ENCODE measurements at regions not wholly inside any gene's neighbourhood (a gene's known extent, or its start where the extent isn't known, plus 50 kb on each side); places are given as distances from the start of the nearest gene placed in this dataset.

DNA sequence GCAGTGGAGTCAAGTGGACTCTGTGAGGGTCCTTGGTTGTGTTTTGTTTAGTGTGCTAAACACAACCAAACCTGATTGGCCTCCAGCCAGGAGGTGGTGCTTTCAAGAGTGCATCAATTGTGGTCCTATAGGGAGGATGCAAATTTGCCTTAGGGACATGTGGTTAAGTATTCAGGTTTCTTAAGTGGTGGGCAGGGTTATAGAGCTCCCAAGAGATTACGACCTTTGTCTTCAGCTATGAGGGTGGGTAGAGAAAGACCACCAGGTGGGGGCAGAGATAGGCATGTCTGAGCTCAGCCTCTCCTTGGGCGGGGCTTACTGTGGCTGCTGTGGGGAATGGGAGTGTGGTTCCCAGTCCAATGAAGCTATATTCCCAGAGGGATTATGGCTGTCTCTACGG lies 186.6 kb downstream of the SQOR start:
- Histone ChIP-seq H4K91ac (ENCODE audit: insufficient read depth, low read depth, low read length) (no peak overlapping the region), H3K27me3 (ENCODE audit: control insufficient read depth, insufficient read depth, low read length) (no peaks in the 10 kb centered on the region), H3K9me1 (ENCODE audit: insufficient read depth, low read length) (no peaks in the 10 kb centered on the region), H4K20me1 (ENCODE audit: insufficient read depth, low read length) (no peaks in the 10 kb centered on the region), H3K4me3 (ENCODE audit: insufficient read depth, low read depth, low read length) (no peak overlapping the region), H2AK5ac (ENCODE audit: low read depth, low read length) (no peak overlapping the region), H3K4ac (ENCODE audit: low read depth, low read length) (no peak overlapping the region), H3K9me3 (ENCODE audit: control insufficient read depth, insufficient read depth, low read length) (peaks cover 9% of the 10 kb centered on the region), H2AFZ (replicated peaks; ENCODE audit: low read length, poor library complexity) (no peak overlapping the region), H3K9ac (ENCODE audit: low read depth, low read length) (no peak overlapping the region), H3K4me1 (ENCODE audit: control insufficient read depth, insufficient read depth, low read length) (no peaks in the 10 kb centered on the region), H3K4me2 (ENCODE audit: low read depth, low read length) (no peak overlapping the region), H2BK20ac (ENCODE audit: low read depth, low read length) (no peak overlapping the region), H3K18ac (ENCODE audit: low read depth, low read length) (no peak overlapping the region), H3K36me3 (ENCODE audit: control insufficient read depth, insufficient read depth, low read length) (no peaks in the 10 kb centered on the region), H2BK15ac (ENCODE audit: low read depth, low read length) (no peak overlapping the region), H4K8ac (ENCODE audit: low read depth in 2 of 2, low read length in 2 of 2) (no peak overlapping the region), H2BK5ac (ENCODE audit: low read depth, low read length, poor library complexity, severe bottlenecking) (no peak overlapping the region), H2AK9ac (replicated peaks; ENCODE audit: low read depth, low read length, poor library complexity) (no peak overlapping the region), H3K56ac (ENCODE audit: extremely low read depth, insufficient read depth, low read length) (no peak overlapping the region), H3K14ac (replicated peaks; ENCODE audit: low read depth, low read length) (no peak overlapping the region), H3K27ac (ENCODE audit: insufficient read depth, low read length) (no peak overlapping the region), H4K5ac (ENCODE audit: low read depth, low read length) (no peak overlapping the region), H3K79me1 (ENCODE audit: low read depth in 1 of 2, low read length in 2 of 2) (no peaks in the 10 kb centered on the region), H3K23ac (ENCODE audit: low read depth, low read length) (no peak overlapping the region), H2BK120ac (ENCODE audit: low read depth, low read length) (no peak overlapping the region)
- BruUV-seq (replicated peaks), result no TSS peak
- intact Hi-C loops (cut with micrococcal nuclease) (no loop called here), in situ Hi-C loops (cut with MboI; ENCODE audit: low sequenced_read_pairs) (no loop called here), dilution Hi-C loops (cut with HindIII; ENCODE audit: low sequenced_read_pairs, unreplicated experiment) (no loop called here)
- DNase-seq, result no peak
- POLR2A ChIA-PET (ENCODE audit: unreplicated experiment), result no interaction called here
- no peak for TF ChIP-seq CEBPB (IDR thresholded peaks at IDR 0.05; ENCODE audit: low read depth, low read length)
- TF ChIP-seq, protein P1, sequence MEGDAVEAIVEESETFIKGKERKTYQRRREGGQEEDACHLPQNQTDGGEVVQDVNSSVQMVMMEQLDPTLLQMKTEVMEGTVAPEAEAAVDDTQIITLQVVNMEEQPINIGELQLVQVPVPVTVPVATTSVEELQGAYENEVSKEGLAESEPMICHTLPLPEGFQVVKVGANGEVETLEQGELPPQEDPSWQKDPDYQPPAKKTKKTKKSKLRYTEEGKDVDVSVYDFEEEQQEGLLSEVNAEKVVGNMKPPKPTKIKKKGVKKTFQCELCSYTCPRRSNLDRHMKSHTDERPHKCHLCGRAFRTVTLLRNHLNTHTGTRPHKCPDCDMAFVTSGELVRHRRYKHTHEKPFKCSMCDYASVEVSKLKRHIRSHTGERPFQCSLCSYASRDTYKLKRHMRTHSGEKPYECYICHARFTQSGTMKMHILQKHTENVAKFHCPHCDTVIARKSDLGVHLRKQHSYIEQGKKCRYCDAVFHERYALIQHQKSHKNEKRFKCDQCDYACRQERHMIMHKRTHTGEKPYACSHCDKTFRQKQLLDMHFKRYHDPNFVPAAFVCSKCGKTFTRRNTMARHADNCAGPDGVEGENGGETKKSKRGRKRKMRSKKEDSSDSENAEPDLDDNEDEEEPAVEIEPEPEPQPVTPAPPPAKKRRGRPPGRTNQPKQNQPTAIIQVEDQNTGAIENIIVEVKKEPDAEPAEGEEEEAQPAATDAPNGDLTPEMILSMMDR (conservative IDR thresholded peaks at IDR 0.05; ENCODE audit: low read depth, low read length), result no peak
- TF ChIP-seq BHLHE40 (IDR thresholded peaks at IDR 0.05; ENCODE audit: low read depth, low read length), result no peak
- no peak for TF ChIP-seq SMC3 (IDR thresholded peaks at IDR 0.05; ENCODE audit: low read depth, low read length)
- no peak for TF ChIP-seq MAFK (IDR thresholded peaks at IDR 0.05; ENCODE audit: low read depth, low read length)
- TF ChIP-seq CHD1 (IDR thresholded peaks at IDR 0.05; ENCODE audit: low read depth, low read length), result no peak
- no peak for TF ChIP-seq MXI1 (IDR thresholded peaks at IDR 0.05; ENCODE audit: borderline replicate concordance, low read depth, low read length)
- no peak for TF ChIP-seq RCOR1 (IDR thresholded peaks at IDR 0.05; ENCODE audit: insufficient replicate concordance, low read length)
- TF ChIP-seq, protein P2, sequence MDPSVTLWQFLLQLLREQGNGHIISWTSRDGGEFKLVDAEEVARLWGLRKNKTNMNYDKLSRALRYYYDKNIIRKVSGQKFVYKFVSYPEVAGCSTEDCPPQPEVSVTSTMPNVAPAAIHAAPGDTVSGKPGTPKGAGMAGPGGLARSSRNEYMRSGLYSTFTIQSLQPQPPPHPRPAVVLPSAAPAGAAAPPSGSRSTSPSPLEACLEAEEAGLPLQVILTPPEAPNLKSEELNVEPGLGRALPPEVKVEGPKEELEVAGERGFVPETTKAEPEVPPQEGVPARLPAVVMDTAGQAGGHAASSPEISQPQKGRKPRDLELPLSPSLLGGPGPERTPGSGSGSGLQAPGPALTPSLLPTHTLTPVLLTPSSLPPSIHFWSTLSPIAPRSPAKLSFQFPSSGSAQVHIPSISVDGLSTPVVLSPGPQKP (IDR thresholded peaks at IDR 0.05; ENCODE audit: borderline replicate concordance, low read depth, low read length), result no peak
- TF ChIP-seq, protein P3, sequence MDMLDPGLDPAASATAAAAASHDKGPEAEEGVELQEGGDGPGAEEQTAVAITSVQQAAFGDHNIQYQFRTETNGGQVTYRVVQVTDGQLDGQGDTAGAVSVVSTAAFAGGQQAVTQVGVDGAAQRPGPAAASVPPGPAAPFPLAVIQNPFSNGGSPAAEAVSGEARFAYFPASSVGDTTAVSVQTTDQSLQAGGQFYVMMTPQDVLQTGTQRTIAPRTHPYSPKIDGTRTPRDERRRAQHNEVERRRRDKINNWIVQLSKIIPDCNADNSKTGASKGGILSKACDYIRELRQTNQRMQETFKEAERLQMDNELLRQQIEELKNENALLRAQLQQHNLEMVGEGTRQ (IDR thresholded peaks at IDR 0.05; ENCODE audit: low read depth, low read length), result no peak
- TF ChIP-seq FOS (IDR thresholded peaks at IDR 0.05; ENCODE audit: low read depth, low read length), result no peak
- no peak for TF ChIP-seq RAD21 (IDR thresholded peaks at IDR 0.05; ENCODE audit: low read length)
- CTCF ChIA-PET, result no interaction called here
- no peak for ATAC-seq (ENCODE audit: low read depth)
- no CpG with 5 or more reads among the region's 3 CpGs for WGBS, 2 experiments (ENCODE audit: extremely low coverage in 2 of 2, insufficient read length in 1 of 2)

Measured in IMR-90 (cell line).